Fibroblast of lung (primary cell): ENCODE measurements at regions not wholly inside any gene's neighbourhood (a gene's known extent, or its start where the extent isn't known, plus 50 kb on each side); places are given as distances from the start of the nearest gene placed in this dataset.

Experiments
- DNase-seq, 2 donors: peaks; one replicate each; pipeline versions ENCODE4 v3.0.0 to v3.0.0-alpha.2; 2010; ENCODE audit warnings: low read depth in 2 of 2
- H2AFZ ChIP-seq: 2 replicates; pipeline ENCODE4 v1.5.1; 2012; ENCODE audit warnings: low read length, control low read depth, inconsistent platforms
- H3K27ac ChIP-seq: 2 replicates; pipeline ENCODE4 v1.5.1; 2011; ENCODE audit warnings: low read length, control low read depth; ENCODE audit not compliant: insufficient read depth
- H3K27me3 ChIP-seq: 2 replicates; pipeline ENCODE4 v1.5.1; 2011; ENCODE audit warnings: mild to moderate bottlenecking, low read length; ENCODE audit not compliant: control insufficient read depth, insufficient read depth
- H3K36me3 ChIP-seq: 2 replicates; pipeline ENCODE4 v1.5.1; 2011; ENCODE audit warnings: low read length; ENCODE audit not compliant: control insufficient read depth, insufficient read depth
- H3K4me1 ChIP-seq: 2 replicates; pipeline ENCODE4 v1.5.1; 2011; ENCODE audit warnings: low read length; ENCODE audit not compliant: control insufficient read depth, insufficient read depth; ENCODE audit errors: extremely low read depth
- H3K4me2 ChIP-seq: 2 replicates; pipeline ENCODE4 v1.5.1; 2011; ENCODE audit warnings: low read length, control low read depth; ENCODE audit not compliant: insufficient read depth; ENCODE audit errors: extremely low read depth
- H3K4me3 ChIP-seq, 4 experiments: fragments of 200-600 bp in 1 of 4; sonication (generic) in 1 of 4; replicated peaks in 1 of 4; 2 replicates each; pipeline ENCODE4 v1.5.1; 2011 to 2016; ENCODE audit warnings: low read length in 4 of 4, low read depth in 3 of 4, mild to moderate bottlenecking in 3 of 4, control low read depth in 2 of 4, inconsistent platforms in 1 of 4, mixed read lengths in 1 of 4; ENCODE audit not compliant: insufficient read depth in 1 of 4; ENCODE audit errors: control extremely low read depth in 1 of 4
- H3K79me2 ChIP-seq: 2 replicates; pipeline ENCODE4 v1.5.1; 2012; ENCODE audit warnings: mild to moderate bottlenecking, low read length, inconsistent platforms; ENCODE audit not compliant: control insufficient read depth, insufficient read depth
- H3K9ac ChIP-seq: 2 replicates; pipeline ENCODE4 v1.5.1; 2011; ENCODE audit warnings: mild to moderate bottlenecking, low read length, control low read depth; ENCODE audit not compliant: insufficient read depth
- H3K9me3 ChIP-seq: 2 replicates; pipeline ENCODE4 v1.5.1; 2012; ENCODE audit warnings: low read depth, low read length; ENCODE audit not compliant: control insufficient read depth, insufficient read depth
- H4K20me1 ChIP-seq: 2 replicates; pipeline ENCODE4 v1.5.1; 2011; ENCODE audit warnings: low read length; ENCODE audit not compliant: control insufficient read depth, insufficient read depth; ENCODE audit errors: extremely low read depth
- CTCF ChIP-seq, 2 donors: IDR thresholded peaks in 1 of 2; conservative IDR thresholded peaks in 1 of 2; 1 replicate in 1 of 2; 2 replicates in 1 of 2; pipeline ENCODE4 v1.5.1; 2011 to 2012; ENCODE audit warnings: low read length in 2 of 2, control low read depth in 1 of 2, inconsistent platforms in 1 of 2, low read depth in 1 of 2, mild to moderate bottlenecking in 1 of 2
- EZH2 ChIP-seq: IDR thresholded peaks from 2 replicates; pipeline ENCODE4 v1.5.1; 2012; ENCODE audit warnings: low read length, control low read depth, mild to moderate bottlenecking; ENCODE audit errors: missing control alignments

- TF ChIP-seq EZH2 = no peak
- TF ChIP-seq CTCF (conservative IDR thresholded peaks at IDR 0.05 in 1 of 2, IDR thresholded peaks at IDR 0.05 in 1 of 2; ENCODE audit: low read depth in 1 of 2, low read length in 2 of 2) = no peak
- H3K27me3 ChIP-seq = no peaks in the 10 kb centered on the region
- no peak overlapping the region for H3K4me3 ChIP-seq
- H3K9ac ChIP-seq = no peak overlapping the region
- no peaks in the 10 kb centered on the region for H4K20me1 ChIP-seq
- H3K79me2 ChIP-seq = no peaks in the 10 kb centered on the region
- H3K4me2 ChIP-seq = no peak overlapping the region
- no peak overlapping the region for H2AFZ ChIP-seq
- no peaks in the 10 kb centered on the region for H3K36me3 ChIP-seq
- H3K9me3 ChIP-seq = no peaks in the 10 kb centered on the region
- no peak for DNase-seq
- H3K4me1 ChIP-seq = no peaks in the 10 kb centered on the region
- no peak overlapping the region for H3K27ac ChIP-seq
Observed at GRCh38 chr5:20367178-20367577, 379.2 kb upstream of the CDH18 start.

- Histone ChIP-seq H3K79me2 (no peaks in the 10 kb centered on the region), H3K9ac (no peak overlapping the region), H3K4me1 (no peaks in the 10 kb centered on the region), H4K20me1 (no peaks in the 10 kb centered on the region), H3K27ac (no peak overlapping the region), H3K36me3 (no peaks in the 10 kb centered on the region), H3K4me2 (no peak overlapping the region), H3K4me3 (no peak overlapping the region), H3K9me3 (no peaks in the 10 kb centered on the region), H3K27me3 (no peaks in the 10 kb centered on the region), H2AFZ (no peak overlapping the region)
- TF ChIP-seq CTCF (conservative IDR thresholded peaks at IDR 0.05 in 1 of 2, IDR thresholded peaks at IDR 0.05 in 1 of 2; ENCODE audit: low read depth in 1 of 2, low read length in 2 of 2) = no peak
- no peak for TF ChIP-seq EZH2
- DNase-seq = no peak
Observed at GRCh38 chr5:20360263-20360662, 372.3 kb upstream of the CDH18 start.

GRCh38 chr5:20359377-20359776 lies 371.4 kb upstream of the CDH18 start:
- no peaks in the 10 kb centered on the region for H3K9me3 ChIP-seq
- H3K27ac ChIP-seq = no peak overlapping the region
- no peak overlapping the region for H3K4me2 ChIP-seq
- H3K4me1 ChIP-seq = no peaks in the 10 kb centered on the region
- no peaks in the 10 kb centered on the region for H4K20me1 ChIP-seq
- no peaks in the 10 kb centered on the region for H3K36me3 ChIP-seq
- no peak overlapping the region for H3K9ac ChIP-seq
- no peaks in the 10 kb centered on the region for H3K79me2 ChIP-seq
- no peak overlapping the region for H3K4me3 ChIP-seq
- DNase-seq = no peak
- no peak for TF ChIP-seq EZH2
- no peak for TF ChIP-seq CTCF (conservative IDR thresholded peaks at IDR 0.05 in 1 of 2, IDR thresholded peaks at IDR 0.05 in 1 of 2; ENCODE audit: low read depth in 1 of 2, low read length in 2 of 2)
- no peaks in the 10 kb centered on the region for H3K27me3 ChIP-seq
- no peak overlapping the region for H2AFZ ChIP-seq
